ENCODE measurements at regions not wholly inside any gene's neighbourhood (a gene's known extent, or its start where the extent isn't known, plus 50 kb on each side); places are given as distances from the start of the nearest gene placed in this dataset.

DNA sequence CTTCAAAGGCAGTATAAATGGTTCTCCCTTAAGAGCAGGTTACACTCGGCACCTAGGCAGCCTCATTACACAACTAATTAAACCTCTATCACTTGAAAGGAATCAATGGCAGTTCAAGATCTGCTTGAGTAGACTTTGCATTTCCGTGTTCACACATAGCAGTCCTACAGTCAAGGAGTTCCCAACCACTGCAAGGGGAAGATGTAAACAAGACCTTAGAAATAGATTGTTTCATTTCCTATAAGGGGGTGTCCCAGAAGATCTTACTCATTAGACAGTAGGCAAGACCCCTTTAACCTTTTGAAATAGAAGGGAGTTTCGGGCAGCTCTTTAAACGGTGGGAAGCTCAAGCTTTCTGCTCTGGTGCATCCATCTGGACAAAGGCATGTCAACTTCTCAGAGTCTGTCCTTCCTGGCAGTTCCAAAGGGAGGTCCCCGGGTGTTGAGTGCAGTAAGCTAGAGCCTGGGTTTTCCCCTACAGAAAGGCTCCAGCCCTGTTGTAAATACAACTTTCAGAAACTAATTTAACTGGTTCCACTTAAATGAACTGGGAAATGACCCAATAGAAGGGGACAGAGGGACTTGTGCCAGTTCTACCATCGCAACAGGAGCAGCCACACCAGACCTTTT lies 150.8 kb downstream of the RBMX2 start:
- no peak for FAIRE-seq
- ChIA-PET CTCF (interaction anchor here (1.0 kb wide), 1 partner anchor 23 kb away, joined by 4 read pairs; no protein-coding TSS in a partner anchor), POLR2A (no interaction called here)

More for the DNA sequence above, 150.8 kb downstream of the RBMX2 start:
- H4K20me1 ChIP-seq (replicated peaks; ENCODE audit: control insufficient read depth, extremely low read depth, insufficient read depth, low read length), result no peaks in the 10 kb centered on the region
- DNase-seq (ENCODE audit: low read depth, low spot score), result no peak
- dilution Hi-C loops (cut with MboI; ENCODE audit: extremely low pct_ligation_motif_present, low sequenced_read_pairs), result no loop called here
- H3K4me1 ChIP-seq (ENCODE audit: control insufficient read depth, extremely low read depth, insufficient read depth, low read length), result no peaks in the 10 kb centered on the region
- H2AFZ ChIP-seq (ENCODE audit: low read depth, low read length), result no peak overlapping the region
- BruUV-seq (replicated peaks), result no TSS peak
- H3K9ac ChIP-seq (replicated peaks; ENCODE audit: extremely low read depth, insufficient read depth, low read length), result no peak overlapping the region
- no peaks in the 10 kb centered on the region for H3K9me3 ChIP-seq (replicated peaks; ENCODE audit: control insufficient read depth, insufficient read depth, low read length)
- no peaks in the 10 kb centered on the region for H3K79me2 ChIP-seq (ENCODE audit: control insufficient read depth, insufficient read depth, low read length)
- no peak overlapping the region for H3K27ac ChIP-seq (ENCODE audit: insufficient read depth, low read depth, low read length)
- intact Hi-C loops (cut with micrococcal nuclease), result no loop called here
- H3K36me3 ChIP-seq (ENCODE audit: control insufficient read depth in 2 of 2, extremely low read depth in 1 of 2, insufficient read depth in 2 of 2, low read length in 2 of 2), result no peaks in the 10 kb centered on the region
- no peak overlapping the region for H3K4me3 ChIP-seq (replicated peaks in 1 of 3; ENCODE audit: insufficient read depth in 1 of 3, low read depth in 1 of 3, low read length in 3 of 3)
- no peaks in the 10 kb centered on the region for H3K9me1 ChIP-seq (replicated peaks; ENCODE audit: control insufficient read depth, extremely low read depth, insufficient read depth, low read length)
- H3K27me3 ChIP-seq (ENCODE audit: control insufficient read depth in 2 of 2, insufficient read depth in 2 of 2, low read length in 2 of 2), result no peaks in the 10 kb centered on the region
- H3K4me2 ChIP-seq (ENCODE audit: insufficient read depth, low read length), result no peak overlapping the region
- no peak for TF ChIP-seq GATA2 (IDR thresholded peaks at IDR 0.05; ENCODE audit: insufficient read depth, insufficient read length, low read depth, low read length)
- TF ChIP-seq, protein P1, sequence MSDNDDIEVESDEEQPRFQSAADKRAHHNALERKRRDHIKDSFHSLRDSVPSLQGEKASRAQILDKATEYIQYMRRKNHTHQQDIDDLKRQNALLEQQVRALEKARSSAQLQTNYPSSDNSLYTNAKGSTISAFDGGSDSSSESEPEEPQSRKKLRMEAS (IDR thresholded peaks at IDR 0.05; ENCODE audit: insufficient read depth, insufficient read length), result no peak
- TF ChIP-seq EZH2 (IDR thresholded peaks at IDR 0.05; ENCODE audit: borderline replicate concordance, low read depth, low read length, severe bottlenecking), result no peak
- TF ChIP-seq, protein P2, sequence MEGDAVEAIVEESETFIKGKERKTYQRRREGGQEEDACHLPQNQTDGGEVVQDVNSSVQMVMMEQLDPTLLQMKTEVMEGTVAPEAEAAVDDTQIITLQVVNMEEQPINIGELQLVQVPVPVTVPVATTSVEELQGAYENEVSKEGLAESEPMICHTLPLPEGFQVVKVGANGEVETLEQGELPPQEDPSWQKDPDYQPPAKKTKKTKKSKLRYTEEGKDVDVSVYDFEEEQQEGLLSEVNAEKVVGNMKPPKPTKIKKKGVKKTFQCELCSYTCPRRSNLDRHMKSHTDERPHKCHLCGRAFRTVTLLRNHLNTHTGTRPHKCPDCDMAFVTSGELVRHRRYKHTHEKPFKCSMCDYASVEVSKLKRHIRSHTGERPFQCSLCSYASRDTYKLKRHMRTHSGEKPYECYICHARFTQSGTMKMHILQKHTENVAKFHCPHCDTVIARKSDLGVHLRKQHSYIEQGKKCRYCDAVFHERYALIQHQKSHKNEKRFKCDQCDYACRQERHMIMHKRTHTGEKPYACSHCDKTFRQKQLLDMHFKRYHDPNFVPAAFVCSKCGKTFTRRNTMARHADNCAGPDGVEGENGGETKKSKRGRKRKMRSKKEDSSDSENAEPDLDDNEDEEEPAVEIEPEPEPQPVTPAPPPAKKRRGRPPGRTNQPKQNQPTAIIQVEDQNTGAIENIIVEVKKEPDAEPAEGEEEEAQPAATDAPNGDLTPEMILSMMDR (IDR thresholded peaks at IDR 0.05; ENCODE audit: extremely low read depth in 1 of 2, insufficient read depth in 1 of 2, low read depth in 1 of 2, low read length in 2 of 2), result no peak
- TF ChIP-seq POLR2A (IDR thresholded peaks at IDR 0.05; ENCODE audit: low read depth, low read length), result no peak
- TF ChIP-seq POLR2AphosphoS5 (IDR thresholded peaks at IDR 0.05; ENCODE audit: insufficient read depth, low read depth, low read length), result no peak
- no peak for TF ChIP-seq FOS (IDR thresholded peaks at IDR 0.05; ENCODE audit: borderline replicate concordance, insufficient read depth, low read length)
- no peak for TF ChIP-seq JUN (IDR thresholded peaks at IDR 0.05; ENCODE audit: borderline replicate concordance, insufficient read depth, insufficient read length, low read depth)
- TF ChIP-seq MYC (IDR thresholded peaks at IDR 0.05; ENCODE audit: low read depth, low read length), result no peak
